ENCODE measurements at regions not wholly inside any gene's neighbourhood (a gene's known extent, or its start where the extent isn't known, plus 50 kb on each side); places are given as distances from the start of the nearest gene placed in this dataset.

GRCh38 chr2:238727585-238728329 is 120.1 kb upstream of the TWIST2 start:
- no peak for DNase-seq

DNA sequence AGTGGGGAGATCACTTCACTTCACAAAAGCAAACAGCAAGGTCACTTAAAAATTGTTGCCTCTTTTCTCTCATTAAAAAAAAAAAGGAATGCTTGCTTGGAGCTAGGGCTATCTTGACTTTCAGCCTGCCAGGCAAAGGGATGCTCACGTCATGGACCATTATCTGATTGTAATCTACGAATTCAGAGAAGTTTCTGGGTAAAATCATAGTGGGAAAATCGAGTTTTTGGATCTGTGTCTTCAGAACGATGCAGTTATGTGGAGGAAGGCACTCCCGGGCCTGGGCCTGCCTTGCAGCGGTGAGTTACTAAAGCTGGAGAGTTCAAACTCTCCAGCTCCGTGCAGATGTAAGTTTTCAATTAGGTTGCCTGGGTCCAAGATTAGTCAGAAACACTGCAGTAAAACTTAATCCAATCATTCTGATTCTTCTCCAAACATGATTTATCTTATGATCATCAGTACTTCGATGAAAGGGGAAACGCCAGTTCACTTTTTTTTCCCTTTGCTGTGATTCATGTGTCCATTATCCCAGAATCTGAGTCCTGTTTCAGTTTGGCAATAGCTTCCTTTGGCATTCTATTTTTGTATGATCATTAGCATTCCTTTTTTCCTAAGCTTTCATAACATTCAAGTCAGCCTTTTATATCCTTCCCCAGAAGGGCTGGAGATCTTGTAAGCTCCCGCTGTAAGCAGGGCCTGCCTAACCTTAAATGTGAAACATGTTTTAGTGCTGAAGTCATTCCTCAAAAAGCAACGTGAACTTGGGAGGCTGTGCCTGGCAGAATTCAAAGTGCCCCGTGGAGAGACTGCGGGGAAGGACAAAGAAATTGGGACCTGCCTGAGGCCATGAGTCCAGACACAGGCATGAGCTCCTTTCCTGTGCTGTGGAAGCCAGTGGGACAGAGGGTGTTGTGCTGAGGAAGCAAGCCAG is 119.3 kb upstream of the TWIST2 start:
- no peak for DNase-seq

DNA sequence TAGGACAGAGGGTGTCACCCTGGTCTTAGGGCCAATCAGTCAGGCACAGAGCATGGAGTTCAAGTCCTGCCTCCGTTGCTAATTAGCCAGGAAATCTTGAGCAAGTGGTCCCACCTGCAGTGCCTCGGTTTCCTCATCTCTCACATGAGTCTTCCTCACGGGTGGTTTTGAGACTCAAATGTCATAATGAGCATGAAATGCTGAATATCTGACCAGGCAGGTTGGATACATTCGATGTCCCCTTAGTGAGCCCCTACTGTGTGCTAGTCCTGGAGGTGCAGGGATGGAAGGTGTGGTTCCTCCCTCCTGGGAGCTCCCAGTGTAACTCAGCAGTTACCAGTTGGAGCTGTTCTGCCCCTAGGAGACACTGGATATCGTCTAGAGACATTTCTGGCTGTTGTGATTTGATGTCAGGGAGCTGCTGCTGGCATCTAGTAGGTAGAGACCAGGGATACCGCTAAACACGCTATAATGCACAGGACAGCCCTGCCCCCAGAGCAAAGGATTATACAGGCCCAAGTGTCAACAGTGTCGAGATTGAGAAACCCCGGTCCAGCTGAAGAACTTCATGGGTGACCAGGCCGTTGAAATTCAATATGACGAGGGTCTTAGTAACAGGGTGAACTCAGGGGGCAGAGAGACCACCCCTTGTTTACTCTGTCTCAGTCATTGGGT is 118.5 kb upstream of the TWIST2 start:
- DNase-seq, result no peak

- no peak for DNase-seq
Observed at GRCh38 chr2:238730001-238730669, 117.8 kb upstream of the TWIST2 start.

- no peak for DNase-seq
Observed at GRCh38 chr2:238730881-238731280, 117.0 kb upstream of the TWIST2 start.

- no peak for DNase-seq
Observed at GRCh38 chr2:238731961-238732360, 115.9 kb upstream of the TWIST2 start.

DNA sequence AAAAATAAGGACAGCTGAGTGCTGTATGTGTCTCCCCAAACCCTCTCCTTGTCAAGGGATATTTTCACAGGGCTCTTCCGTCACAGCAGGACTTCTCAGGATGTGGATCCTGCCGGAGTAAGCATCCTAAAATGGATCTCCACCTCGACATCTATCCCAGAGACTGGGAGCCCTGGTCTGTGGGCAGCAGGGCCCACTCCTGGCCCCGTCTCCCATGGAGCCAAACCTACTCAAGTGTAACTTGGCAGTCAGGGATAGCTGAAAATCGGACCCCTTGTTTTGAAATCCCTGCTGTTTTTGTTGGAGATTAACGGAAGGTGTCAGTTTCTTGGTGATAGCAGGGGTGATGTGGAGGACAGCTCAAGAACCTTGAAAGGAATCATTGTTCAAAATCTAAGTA is 109.0 kb upstream of the TWIST2 start:
- DNase-seq, result no peak

DNA sequence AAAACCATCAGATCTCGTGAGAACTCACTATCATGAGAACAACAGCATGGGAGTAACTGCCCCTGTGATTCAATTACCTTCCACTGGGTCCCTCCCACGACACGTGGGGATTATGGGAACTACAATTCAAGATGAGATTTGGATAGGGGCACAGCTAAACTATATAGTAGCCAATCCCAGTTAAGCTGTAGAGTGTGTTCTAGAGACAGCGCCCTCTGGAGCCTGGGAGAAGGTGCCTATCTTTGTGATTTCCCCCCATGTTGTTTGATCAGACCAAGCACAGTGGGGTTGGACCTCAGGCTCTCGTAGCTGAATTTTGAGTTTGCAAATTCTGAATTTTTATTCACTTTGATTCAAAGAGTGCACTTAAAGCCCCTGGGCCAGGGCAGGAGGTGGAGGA is 108.2 kb upstream of the TWIST2 start:
- no peak for DNase-seq

DNA sequence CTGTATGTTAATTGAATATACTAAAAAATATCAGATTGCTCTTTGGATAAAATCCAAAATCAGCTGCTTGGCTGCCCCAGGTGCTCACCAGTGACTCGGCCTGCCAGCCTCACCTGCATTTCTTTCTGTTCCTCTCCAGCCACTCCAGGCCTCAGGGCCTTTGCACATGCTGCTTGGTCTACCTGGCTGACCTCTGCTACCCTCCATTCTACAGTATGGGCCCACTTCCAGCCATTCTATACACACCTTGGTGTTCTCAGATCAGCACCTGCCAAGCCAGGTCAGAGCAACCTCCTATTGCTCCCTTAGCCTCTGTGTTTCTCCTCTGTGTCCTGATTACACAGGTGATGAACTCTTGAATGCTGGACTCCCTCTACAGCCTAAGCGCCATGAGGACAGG is 106.6 kb upstream of the TWIST2 start:
- no peak for DNase-seq

DNA sequence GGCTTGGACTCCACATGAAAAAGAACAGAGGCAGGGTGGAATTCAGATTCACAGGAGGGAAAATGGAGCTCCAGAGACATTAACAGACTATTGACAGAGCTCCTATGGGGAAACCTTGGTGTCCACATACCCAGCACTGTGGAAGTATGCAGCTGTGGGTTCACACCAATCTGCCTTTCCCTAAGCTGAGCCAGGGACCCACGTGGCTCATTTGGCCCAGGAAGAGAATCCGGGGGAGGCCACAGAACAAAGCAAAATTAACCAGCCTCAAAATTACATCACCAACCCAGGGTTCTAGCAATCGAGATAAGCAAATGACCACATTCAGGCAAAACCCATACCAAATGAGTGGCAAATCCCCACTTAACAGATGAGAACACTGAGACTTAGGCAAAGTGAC is 105.8 kb upstream of the TWIST2 start:
- DNase-seq, result no peak

GRCh38 chr2:238742664-238743063 is 105.2 kb upstream of the TWIST2 start:
- DNase-seq, result no peak

- DNase-seq, result no peak
Observed at GRCh38 chr2:238743243-238744065, 104.4 kb upstream of the TWIST2 start.

DNA sequence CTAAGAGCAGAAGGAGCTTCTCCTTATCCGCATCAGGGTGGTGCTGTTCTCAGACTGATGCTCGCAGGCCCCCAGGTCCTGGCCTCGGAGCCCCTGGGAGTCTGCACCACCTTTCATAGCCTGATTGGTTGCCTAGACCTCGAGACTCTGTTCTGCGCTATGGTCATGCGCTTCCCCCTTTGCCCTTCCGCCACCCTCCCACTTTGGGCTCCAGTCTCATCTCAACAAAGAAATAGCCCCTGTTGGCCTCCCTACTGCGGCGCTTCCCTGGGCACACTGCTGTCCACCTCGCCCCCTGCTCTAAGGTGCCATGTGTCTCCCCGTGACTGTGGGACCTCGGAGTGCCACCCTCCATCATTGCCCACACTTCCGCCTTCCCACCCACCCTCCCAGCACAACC is 102.9 kb upstream of the TWIST2 start:
- DNase-seq, result no peak

GRCh38 chr2:238745997-238746396 is 101.9 kb upstream of the TWIST2 start:
- DNase-seq, result no peak

DNA sequence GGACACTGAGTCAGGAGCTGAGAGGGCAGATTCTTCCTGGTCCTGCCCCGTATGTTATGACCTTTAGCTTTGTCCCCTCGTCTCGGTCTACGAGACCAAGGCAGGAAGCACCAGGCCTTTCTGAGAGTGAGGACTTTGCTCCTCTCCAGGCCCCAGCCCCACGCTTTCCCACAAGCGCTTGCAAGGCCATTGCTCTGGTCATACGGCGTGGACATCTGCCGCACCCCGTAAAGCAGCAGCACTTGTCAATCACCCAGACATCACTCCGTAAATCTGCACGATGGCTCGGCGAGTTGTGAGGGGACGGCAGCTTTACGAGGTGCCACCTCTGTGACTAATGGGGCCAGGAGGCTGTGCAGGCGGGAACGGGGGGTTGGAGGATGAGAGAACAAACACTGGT is 100.8 kb upstream of the TWIST2 start:
- DNase-seq, result no peak

DNA sequence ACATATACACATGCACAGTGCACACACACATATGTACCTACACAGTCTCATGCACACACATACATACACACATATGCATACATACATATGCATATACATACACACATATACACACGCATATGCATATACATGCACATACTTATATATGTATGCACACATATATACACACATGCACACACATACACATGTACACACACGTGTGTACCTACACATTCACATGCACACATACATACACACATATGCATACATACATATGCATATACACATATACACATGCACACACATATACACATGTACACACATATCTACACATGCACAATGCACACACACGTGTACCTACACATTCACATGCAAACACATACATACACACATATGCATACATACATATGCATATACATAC is 100.3 kb upstream of the TWIST2 start:
- DNase-seq, result no peak

DNA sequence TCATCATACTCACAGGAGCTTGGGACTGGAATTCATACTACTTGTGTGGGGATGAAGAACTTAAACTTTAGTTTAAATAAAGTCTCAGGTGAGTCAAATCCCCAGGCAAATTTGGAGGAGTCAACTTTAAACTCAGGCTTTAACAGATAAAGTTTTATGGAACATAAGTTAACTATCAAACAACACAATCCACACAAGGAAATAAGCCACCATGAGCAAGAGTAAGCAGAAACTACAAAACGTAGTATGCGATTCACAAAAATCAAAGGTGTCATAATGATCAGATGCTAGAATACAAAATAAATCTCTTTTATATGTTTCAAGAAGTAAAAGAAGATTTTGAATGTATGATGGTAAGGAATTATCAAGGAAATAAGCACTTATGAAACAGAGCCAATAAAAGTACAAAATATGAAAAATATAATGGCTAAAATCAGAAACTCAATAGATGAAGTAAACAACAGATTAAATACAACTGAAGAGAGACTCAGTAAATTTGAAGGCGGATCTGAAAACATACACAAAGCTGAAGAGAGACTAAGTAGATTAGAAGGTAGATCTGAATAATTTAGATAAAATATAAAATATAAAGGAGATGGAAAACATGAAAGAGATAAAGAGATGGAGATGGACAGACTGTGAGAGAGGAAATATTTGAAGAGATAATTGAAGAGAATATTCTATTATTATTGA is 97.5 kb upstream of the TWIST2 start:
- no peak for DNase-seq

- DNase-seq, result no peak
Observed at GRCh38 chr2:238754259-238754658, 93.6 kb upstream of the TWIST2 start.

DNA sequence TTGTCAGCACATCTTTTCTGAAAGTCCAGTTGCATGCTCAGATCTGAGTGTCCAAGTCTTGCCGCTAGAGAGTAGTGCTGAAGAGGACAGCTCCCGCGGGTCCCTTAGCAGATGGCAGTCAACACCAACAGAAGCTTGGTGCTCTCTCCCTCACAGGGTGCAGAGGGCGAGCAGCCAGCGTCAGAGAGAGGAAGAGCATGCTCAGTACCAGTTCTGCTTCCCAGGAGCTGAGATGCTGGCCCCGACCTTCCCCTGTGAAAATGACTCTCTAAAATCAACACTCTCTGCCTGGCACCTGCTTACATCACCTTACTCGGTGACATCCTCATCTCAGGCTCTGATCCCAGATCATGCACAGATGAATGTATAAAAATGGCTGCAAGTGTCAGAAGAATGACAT is 86.0 kb upstream of the TWIST2 start:
- no peak for DNase-seq

DNA sequence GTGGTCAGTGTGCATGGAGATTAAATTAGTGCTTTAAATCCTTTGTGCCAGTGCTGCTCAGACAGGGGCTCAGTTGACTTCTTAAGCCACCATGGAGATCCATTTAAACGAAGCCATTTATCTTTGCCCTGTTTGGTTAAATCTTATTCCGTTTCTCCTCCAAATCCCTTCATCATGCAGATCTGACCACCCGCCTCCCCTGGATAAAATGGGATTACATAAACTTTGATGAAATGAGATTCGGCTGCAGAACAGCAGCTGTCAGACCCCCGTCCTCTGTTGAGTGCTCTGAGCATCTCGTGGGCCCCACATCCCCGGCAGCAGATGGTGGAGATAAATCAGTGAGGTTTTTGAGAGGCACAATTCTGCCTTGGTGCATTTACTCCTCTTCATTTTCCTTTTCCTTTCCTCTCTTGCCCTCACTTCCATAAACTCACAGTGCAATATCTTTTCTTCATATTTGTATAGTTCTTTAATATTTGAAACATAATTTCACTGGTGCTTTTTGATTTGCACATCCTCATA is 84.4 kb upstream of the TWIST2 start:
- DNase-seq, result no peak

DNA sequence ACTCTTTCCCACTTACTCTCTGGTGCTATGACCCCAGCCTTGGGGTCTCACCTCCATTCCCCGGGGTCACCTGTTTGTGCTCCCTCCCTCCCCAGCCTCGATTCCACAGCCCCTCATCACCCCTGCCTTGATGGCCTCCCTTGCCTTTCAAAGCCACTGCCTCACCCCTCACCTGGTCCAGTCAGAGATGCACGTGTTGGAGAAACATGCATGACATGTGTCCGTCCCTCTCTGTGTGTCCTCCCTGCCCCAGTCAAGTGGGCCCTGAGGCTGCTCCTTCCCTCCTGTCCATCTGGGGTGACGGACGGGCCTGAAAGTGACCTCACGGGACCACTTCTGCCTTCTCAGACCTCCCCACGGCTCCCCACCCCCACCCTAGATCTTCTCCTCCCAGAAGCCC is 82.3 kb upstream of the TWIST2 start:
- DNase-seq, result no peak

Measured in NK-92 treated with Interleukin-12 subunit alpha and Interleukin-12 subunit beta, amount 100 ng/mL, for 24 hours (cell line).